ENCODE measurements at regions not wholly inside any gene's neighbourhood (a gene's known extent, or its start where the extent isn't known, plus 50 kb on each side); places are given as distances from the start of the nearest gene placed in this dataset.
A peak's percentile ranks its signal among the peaks of the same experiment; 100 is the strongest.

DNA sequence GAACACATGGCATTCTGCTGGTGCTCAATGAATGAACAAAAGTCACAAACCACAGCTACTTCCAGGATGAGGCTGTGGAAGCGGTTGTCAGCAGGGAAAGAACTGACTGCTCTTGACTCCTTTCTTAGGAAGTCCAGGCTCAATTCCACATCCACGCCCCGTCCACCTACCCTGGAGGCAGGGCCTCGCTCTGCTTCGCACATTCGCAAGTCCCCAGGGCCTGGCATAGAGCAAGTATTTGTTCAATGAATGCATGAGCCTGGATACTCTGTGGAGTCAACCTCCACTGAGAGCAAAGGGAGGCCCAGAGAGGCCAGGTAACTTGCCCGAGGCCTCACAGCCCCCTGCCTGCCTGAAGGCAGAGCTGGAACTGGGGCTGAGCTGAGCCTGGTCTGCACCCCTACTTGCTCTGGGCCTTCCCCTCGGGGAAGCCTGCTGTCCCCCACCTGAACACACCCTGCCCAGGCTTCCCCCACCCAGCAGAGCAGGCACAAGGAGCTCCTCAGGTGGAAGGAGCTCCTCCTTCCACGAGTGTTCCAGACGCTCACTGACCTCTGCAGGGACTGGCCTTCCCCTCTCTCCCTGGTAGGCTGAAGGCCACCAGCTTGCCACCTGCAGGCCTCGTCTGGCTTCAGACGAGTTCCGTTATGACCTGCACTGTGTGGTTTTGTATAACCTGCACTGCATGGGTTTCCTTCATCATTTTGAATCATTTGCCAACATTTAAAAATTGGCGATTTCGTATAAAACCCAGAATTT is 119.3 kb upstream of the PTPN1 start:
- Histone ChIP-seq H2AFZ (ENCODE audit: low read depth, low read length) (no peak overlapping the region), H3K4me1 (replicated peaks in 1 of 2; ENCODE audit: control insufficient read depth in 2 of 2, insufficient read depth in 2 of 2, low read length in 2 of 2) (peaks cover 28 to 40% of the 10 kb centered on the region in 2 experiments), H3K27ac (ENCODE audit: extremely low read depth, low read depth, low read length) (no peak overlapping the region), H3K4me3 (no peak overlapping the region), H3K9ac (ENCODE audit: insufficient read depth in 1 of 2, low read depth in 2 of 2, low read length in 2 of 2) (0 out of 4 replicates have a peak overlapping the region, but pooled peaks of 1 of the 2 experiments have one; percentile 8), H3K9me3 (replicated peaks; ENCODE audit: control insufficient read depth, insufficient read depth, low read depth, low read length) (no peaks in the 10 kb centered on the region), H4K20me1 (replicated peaks; ENCODE audit: control insufficient read depth, insufficient read depth, low read length) (no peaks in the 10 kb centered on the region), H3K36me3 (ENCODE audit: control insufficient read depth, insufficient read depth, low read length) (no peaks in the 10 kb centered on the region), H3K27me3 (ENCODE audit: control insufficient read depth in 2 of 2, insufficient read depth in 2 of 2, low read length in 2 of 2) (no peaks in the 10 kb centered on the region), H3K79me2 (ENCODE audit: control insufficient read depth, insufficient read depth, low read length) (no peaks in the 10 kb centered on the region), H3K4me2 (ENCODE audit: insufficient read depth, low read length) (no peak overlapping the region), H3K9me1 (ENCODE audit: control insufficient read depth, insufficient read depth, low read length) (no peaks in the 10 kb centered on the region)
- ChIA-PET CTCF (ENCODE audit: low intra/inter-chr PET ratio) (no interaction called here), POLR2A (interaction anchor here (0.6 kb wide), 1 partner anchor 86 kb away, joined by 3 read pairs; no protein-coding TSS in a partner anchor)
- no peak for FAIRE-seq
- BruUV-seq (replicated peaks) = no TSS peak
- no peak for ATAC-seq
- intact Hi-C loops (cut with micrococcal nuclease) = no loop called here
- in situ Hi-C loops (cut with MboI) = no loop called here
- WGBS (ENCODE audit: insufficient coverage, low coverage, missing lambda C conversion rate) = 72% methylated on average over 15 of the region's 15 CpGs
- DNase-seq (ENCODE audit: extremely low read depth in 1 of 4, low spot score in 3 of 4) = no peak
- peak; percentile 16 for TF ChIP-seq ZFP36 (IDR thresholded peaks at IDR 0.05; ENCODE audit: low read depth, low read length, partially characterized antibody)
- TF ChIP-seq ZNF780A (CRISPR knock-in tag; IDR thresholded peaks at IDR 0.05) = no peak
- no peak for TF ChIP-seq HNRNPK (IDR thresholded peaks at IDR 0.05; ENCODE audit: low read depth, low read length, poor library complexity, severe bottlenecking)
- TF ChIP-seq, protein P1, sequence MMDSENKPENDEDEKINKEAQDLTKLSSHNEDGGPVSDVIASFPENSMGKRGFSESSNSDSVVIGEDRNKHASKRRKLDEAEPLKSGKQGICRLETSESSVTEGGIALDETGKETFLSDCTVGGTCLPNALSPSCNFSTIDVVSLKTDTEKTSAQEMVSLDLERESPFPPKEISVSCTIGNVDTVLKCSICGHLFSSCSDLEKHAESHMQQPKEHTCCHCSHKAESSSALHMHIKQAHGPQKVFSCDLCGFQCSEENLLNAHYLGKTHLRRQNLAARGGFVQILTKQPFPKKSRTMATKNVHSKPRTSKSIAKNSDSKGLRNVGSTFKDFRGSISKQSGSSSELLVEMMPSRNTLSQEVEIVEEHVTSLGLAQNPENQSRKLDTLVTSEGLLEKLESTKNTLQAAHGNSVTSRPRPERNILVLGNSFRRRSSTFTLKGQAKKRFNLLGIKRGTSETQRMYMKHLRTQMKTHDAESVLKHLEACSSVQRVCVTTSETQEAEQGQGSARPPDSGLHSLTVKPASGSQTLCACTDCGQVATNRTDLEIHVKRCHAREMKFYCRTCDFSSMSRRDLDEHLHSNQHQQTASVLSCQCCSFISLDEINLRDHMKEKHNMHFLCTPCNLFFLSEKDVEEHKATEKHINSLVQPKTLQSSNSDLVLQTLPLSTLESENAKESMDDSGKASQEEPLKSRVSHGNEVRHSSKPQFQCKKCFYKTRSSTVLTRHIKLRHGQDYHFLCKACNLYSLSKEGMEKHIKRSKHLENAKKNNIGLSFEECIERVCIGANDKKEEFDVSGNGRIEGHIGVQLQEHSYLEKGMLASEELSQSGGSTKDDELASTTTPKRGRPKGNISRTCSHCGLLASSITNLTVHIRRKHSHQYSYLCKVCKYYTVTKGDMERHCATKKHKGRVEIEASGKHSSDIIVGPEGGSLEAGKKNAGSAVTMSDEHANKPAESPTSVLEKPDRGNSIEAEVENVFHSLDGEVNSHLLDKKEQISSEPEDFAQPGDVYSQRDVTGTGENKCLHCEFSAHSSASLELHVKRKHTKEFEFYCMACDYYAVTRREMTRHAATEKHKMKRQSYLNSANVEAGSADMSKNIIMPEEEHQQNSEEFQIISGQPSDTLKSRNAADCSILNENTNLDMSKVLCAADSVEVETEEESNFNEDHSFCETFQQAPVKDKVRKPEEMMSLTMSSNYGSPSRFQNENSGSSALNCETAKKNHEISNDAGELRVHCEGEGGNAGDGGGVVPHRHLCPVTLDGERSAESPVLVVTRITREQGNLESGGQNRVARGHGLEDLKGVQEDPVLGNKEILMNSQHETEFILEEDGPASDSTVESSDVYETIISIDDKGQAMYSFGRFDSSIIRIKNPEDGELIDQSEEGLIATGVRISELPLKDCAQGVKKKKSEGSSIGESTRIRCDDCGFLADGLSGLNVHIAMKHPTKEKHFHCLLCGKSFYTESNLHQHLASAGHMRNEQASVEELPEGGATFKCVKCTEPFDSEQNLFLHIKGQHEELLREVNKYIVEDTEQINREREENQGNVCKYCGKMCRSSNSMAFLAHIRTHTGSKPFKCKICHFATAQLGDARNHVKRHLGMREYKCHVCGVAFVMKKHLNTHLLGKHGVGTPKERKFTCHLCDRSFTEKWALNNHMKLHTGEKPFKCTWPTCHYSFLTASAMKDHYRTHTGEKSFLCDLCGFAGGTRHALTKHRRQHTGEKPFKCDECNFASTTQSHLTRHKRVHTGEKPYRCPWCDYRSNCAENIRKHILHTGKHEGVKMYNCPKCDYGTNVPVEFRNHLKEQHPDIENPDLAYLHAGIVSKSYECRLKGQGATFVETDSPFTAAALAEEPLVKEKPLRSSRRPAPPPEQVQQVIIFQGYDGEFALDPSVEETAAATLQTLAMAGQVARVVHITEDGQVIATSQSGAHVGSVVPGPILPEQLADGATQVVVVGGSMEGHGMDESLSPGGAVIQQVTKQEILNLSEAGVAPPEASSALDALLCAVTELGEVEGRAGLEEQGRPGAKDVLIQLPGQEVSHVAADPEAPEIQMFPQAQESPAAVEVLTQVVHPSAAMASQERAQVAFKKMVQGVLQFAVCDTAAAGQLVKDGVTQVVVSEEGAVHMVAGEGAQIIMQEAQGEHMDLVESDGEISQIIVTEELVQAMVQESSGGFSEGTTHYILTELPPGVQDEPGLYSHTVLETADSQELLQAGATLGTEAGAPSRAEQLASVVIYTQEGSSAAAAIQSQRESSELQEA (IDR thresholded peaks at IDR 0.05; ENCODE audit: low read depth) = no peak
- no peak for TF ChIP-seq MAFK (IDR thresholded peaks at IDR 0.05; ENCODE audit: low read length)
- TF ChIP-seq ZFP30 (CRISPR knock-in tag; IDR thresholded peaks at IDR 0.05; ENCODE audit: borderline replicate concordance) = no peak
- TF ChIP-seq, protein P2, sequence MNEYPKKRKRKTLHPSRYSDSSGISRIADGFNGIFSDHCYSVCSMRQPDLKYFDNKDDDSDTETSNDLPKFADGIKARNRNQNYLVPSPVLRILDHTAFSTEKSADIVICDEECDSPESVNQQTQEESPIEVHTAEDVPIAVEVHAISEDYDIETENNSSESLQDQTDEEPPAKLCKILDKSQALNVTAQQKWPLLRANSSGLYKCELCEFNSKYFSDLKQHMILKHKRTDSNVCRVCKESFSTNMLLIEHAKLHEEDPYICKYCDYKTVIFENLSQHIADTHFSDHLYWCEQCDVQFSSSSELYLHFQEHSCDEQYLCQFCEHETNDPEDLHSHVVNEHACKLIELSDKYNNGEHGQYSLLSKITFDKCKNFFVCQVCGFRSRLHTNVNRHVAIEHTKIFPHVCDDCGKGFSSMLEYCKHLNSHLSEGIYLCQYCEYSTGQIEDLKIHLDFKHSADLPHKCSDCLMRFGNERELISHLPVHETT (CRISPR knock-in tag; conservative IDR thresholded peaks at IDR 0.05 in 1 of 2, IDR thresholded peaks at IDR 0.05 in 1 of 2) = no peak

Data from K562 (cell line).